ENCODE measurements at regions not wholly inside any gene's neighbourhood (a gene's known extent, or its start where the extent isn't known, plus 50 kb on each side); places are given as distances from the start of the nearest gene placed in this dataset.

DNA sequence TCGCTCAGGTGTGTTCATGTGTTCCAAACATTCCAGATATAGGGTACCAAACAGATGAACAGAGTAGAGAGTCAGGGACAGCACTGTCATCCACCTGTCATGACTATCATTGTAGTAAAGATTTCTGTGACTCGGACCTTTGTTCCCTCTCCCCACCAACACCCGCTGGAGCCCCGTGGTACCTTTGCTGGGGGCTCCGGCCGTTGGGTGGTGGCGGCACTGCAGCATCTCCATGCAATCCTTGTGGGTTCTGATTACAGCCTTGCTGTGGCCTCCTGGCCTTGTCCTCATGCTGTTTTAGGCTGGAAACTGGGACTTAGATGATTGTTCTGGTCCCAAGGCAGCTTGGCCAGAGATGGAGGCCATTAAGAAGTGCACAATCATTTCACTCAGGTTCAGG, 247.3 kb downstream of the SKAP2 start:
- TF ChIP-seq, protein P1, sequence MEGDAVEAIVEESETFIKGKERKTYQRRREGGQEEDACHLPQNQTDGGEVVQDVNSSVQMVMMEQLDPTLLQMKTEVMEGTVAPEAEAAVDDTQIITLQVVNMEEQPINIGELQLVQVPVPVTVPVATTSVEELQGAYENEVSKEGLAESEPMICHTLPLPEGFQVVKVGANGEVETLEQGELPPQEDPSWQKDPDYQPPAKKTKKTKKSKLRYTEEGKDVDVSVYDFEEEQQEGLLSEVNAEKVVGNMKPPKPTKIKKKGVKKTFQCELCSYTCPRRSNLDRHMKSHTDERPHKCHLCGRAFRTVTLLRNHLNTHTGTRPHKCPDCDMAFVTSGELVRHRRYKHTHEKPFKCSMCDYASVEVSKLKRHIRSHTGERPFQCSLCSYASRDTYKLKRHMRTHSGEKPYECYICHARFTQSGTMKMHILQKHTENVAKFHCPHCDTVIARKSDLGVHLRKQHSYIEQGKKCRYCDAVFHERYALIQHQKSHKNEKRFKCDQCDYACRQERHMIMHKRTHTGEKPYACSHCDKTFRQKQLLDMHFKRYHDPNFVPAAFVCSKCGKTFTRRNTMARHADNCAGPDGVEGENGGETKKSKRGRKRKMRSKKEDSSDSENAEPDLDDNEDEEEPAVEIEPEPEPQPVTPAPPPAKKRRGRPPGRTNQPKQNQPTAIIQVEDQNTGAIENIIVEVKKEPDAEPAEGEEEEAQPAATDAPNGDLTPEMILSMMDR (conservative IDR thresholded peaks at IDR 0.05 in 1 of 2, IDR thresholded peaks at IDR 0.05 in 1 of 2; ENCODE audit: low read depth in 1 of 2, low read length in 2 of 2): no peak
- TF ChIP-seq EZH2 (IDR thresholded peaks at IDR 0.05; ENCODE audit: low read length, missing control alignments): no peak
